Memory B cell (primary cell): ENCODE measurements at regions not wholly inside any gene's neighbourhood (a gene's known extent, or its start where the extent isn't known, plus 50 kb on each side); places are given as distances from the start of the nearest gene placed in this dataset.
"Not testable (repeated sequence)": the region's sequence is repeated elsewhere in the genome, so short reads cannot be mapped to it uniquely, and the experiment has no call there.

Experiments
- ATAC-seq: fragments of 150-1000 bp; cut with Tn5 transposase; 2 replicates; pipeline ENCODE4 v1.10.0; 2021; ENCODE audit warnings: low read depth, mild to moderate bottlenecking, moderate library complexity
- DNase-seq, 2 donors: peaks; one replicate each; pipeline ENCODE4 v3.0.0; 2022; ENCODE audit warnings: low spot score in 2 of 2
- H3K27ac Mint-ChIP-seq: one replicate; pipeline ENCODE4 v1.8.0; 2022; ENCODE audit warnings: mild to moderate bottlenecking, moderate library complexity, mixed read lengths
- H3K27me3 Mint-ChIP-seq: one replicate; pipeline ENCODE4 v1.8.0; 2022; ENCODE audit warnings: mixed read lengths
- H3K36me3 Mint-ChIP-seq: one replicate; pipeline ENCODE4 v1.8.0; 2022; ENCODE audit warnings: mild to moderate bottlenecking, mixed read lengths
- H3K4me1 Mint-ChIP-seq: one replicate; pipeline ENCODE4 v1.8.0; 2022; ENCODE audit warnings: mixed read lengths
- H3K4me3 Mint-ChIP-seq: one replicate; pipeline ENCODE4 v1.8.0; 2022; ENCODE audit warnings: mild to moderate bottlenecking, moderate library complexity, mixed read lengths
- H3K9me3 Mint-ChIP-seq: one replicate; pipeline ENCODE4 v1.8.0; 2022; ENCODE audit warnings: mixed read lengths

DNA sequence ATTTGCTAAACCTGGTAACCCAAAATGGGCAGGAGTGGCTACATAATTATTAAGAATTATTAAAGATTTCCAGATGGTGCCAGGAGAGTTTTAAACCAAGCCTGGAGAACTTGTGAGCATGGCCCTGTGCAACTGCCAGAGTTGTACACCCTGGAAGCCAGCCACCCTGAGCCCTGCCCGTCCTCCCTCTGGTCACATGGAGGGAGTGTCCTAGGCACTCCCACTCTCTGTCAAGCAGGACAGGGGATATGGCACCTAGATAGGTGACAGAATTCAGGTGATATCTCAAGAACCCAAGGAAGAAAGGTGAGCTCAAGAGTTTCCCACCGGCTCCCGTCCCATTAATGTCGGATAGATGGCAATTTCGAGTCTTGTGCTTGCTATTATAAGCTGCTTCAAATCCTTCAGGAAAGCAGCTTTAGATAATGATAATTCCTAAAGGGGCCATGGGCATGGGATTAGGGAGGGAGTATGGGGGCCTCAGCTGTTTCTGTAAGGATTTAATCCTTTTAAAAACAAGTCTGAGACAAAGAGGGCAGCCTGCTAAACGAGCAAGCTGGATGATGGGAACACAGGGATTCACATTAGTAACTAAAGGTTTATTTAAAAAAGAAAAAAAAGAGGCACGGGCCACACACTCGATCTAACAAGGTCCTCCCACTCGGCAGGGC is 169.1 kb downstream of the BMP7 start:
- peaks cover under 1% of the 10 kb centered on the region for H3K4me1 Mint-ChIP-seq
- no peaks in the 10 kb centered on the region for H3K36me3 Mint-ChIP-seq
- H3K4me3 Mint-ChIP-seq = no peak overlapping the region
- no peak for DNase-seq
- no peak for ATAC-seq
- peaks cover 5% of the 10 kb centered on the region for H3K27me3 Mint-ChIP-seq
- no peak overlapping the region for H3K27ac Mint-ChIP-seq
- no peaks in the 10 kb centered on the region for H3K9me3 Mint-ChIP-seq

DNA sequence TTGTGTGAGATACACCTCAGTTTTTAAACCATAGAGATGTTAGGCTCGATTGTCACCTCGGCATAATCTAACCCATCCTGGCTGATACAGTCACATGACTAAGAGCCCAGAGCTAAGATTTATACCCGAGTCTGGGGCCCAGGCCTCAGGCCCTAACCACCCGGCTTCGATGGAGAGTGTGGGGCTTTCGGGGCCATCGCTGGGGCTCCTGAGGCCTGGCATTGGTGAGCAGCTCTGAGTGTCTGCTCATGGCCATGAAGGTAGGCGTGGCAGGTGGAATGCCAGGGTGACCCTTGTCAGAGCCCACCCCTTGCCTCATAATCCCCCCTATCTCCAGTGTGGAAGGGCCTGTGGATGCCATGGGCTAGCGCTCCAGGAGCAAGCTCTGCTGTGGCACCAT is 164.3 kb downstream of the BMP7 start:
- Mint-ChIP-seq H3K27me3 (peaks cover 2% of the 10 kb centered on the region), H3K36me3 (no peaks in the 10 kb centered on the region), H3K4me1 (no peaks in the 10 kb centered on the region), H3K27ac (no peak overlapping the region), H3K9me3 (peaks cover 1% of the 10 kb centered on the region), H3K4me3 (no peak overlapping the region)
- ATAC-seq (no peak), DNase-seq (no peak)

DNA sequence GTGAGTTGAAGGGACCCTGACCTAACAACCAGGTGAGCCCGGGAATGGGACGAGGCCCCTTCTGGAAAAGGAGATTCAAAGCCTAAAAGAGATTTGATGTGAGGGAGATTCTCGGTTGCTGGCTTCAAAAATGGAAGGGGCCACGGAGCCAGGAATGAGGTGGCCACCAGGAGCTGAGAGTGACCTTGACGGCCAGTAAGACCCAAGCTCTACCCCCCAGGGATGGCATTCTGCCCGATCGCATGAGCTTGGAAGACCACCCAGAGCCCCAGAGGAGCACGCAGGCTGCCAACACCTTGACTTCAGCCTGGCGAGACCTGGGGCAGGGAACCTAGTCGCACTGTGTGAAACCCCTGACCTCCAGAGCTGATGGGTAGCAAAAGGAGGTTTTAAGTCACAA is 163.9 kb downstream of the BMP7 start:
- H3K4me1 Mint-ChIP-seq = no peaks in the 10 kb centered on the region
- H3K27ac Mint-ChIP-seq = no peak overlapping the region
- H3K9me3 Mint-ChIP-seq = peaks cover 1% of the 10 kb centered on the region
- H3K4me3 Mint-ChIP-seq = no peak overlapping the region
- peaks cover 2% of the 10 kb centered on the region for H3K27me3 Mint-ChIP-seq
- no peak for ATAC-seq
- H3K36me3 Mint-ChIP-seq = no peaks in the 10 kb centered on the region
- no peak for DNase-seq

DNA sequence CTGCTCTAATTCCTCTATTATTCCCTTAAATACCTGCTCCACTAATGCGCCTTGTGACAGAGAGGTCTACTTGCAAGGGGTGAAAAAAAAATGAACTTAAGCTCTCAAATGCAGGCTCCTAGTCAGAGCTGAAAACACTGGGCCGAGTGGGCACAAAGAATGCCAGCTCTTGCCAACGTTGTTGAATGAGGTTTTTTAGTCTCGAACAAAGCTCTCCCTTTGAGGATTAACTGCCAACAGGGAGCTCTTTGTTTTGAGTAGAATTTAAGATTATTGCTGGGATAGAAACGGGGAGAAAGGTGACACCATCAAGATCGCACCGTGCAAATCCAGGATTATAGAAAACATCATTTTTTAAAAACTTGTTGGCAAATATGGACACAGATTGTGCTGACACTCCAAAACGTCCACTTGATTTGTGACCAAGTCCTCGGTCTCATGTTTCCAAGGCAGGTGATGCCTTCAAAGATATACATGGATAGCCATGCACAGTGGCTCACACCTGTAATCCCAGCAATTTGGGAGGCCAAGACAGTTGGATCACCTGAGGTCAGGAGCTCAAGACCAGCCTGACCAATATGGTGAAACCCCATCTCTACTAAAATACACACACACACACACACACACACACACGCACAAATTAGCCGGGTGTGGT is 163.2 kb downstream of the BMP7 start:
- ATAC-seq (no peak), DNase-seq (no peak)
- Mint-ChIP-seq H3K27ac (no peak overlapping the region), H3K36me3 (no peaks in the 10 kb centered on the region), H3K4me3 (no peak overlapping the region), H3K9me3 (peaks cover 5% of the 10 kb centered on the region), H3K4me1 (no peaks in the 10 kb centered on the region), H3K27me3 (peaks cover 6% of the 10 kb centered on the region)

DNA sequence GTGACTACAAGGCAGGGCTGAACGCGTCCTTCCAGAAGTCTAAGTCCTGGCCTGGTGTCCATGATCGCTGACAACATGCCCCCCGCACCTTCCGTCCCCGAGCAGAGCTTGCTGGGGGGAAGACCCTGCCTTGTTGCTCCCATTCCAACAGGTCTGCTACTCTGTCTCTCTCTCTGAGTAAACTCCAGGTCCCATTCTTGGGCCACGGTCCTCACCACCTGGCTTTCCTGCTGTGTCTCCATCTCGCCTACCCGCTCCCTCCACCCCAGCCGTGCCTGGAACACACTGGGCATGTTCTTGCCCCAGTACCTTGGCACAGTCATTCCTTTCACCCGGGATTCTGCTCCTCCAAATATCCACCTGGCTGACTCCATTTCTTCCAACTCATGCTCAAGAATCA is 162.3 kb downstream of the BMP7 start:
- H3K9me3 Mint-ChIP-seq = peaks cover 5% of the 10 kb centered on the region
- ATAC-seq = no peak
- no peak overlapping the region for H3K27ac Mint-ChIP-seq
- no peak for DNase-seq
- H3K27me3 Mint-ChIP-seq = peaks cover 8% of the 10 kb centered on the region
- no peaks in the 10 kb centered on the region for H3K4me1 Mint-ChIP-seq
- H3K36me3 Mint-ChIP-seq = no peaks in the 10 kb centered on the region
- H3K4me3 Mint-ChIP-seq = no peak overlapping the region

DNA sequence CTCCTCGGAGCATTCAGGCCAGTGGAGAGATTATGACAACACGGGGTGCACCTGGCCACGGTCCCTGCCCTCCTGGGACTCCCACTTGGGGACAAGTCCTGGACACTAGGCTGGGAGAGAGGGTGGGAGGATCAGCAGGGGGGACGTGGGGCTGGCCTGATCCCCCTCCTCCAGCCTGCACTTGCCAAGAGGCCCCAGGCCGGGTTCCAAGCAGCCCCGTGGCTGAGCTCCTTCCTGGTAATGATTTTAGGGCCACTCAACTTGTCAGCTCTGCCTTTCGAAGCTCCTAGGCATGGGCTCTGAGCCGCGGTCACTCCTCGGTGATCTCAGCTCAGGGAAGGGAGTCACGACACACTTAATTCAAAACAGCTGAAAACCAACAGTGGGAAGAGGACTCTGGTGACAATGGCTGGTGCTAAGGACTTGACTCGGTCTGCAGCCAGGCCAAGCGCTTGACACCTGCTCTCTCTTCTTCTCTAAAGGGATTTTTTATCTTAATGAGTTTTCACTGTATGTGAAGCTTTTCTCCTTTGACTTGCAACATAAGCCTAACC is 161.7 kb downstream of the BMP7 start:
- H3K4me3 Mint-ChIP-seq = no peak overlapping the region
- peaks cover 8% of the 10 kb centered on the region for H3K27me3 Mint-ChIP-seq
- peaks cover 5% of the 10 kb centered on the region for H3K9me3 Mint-ChIP-seq
- H3K4me1 Mint-ChIP-seq = no peaks in the 10 kb centered on the region
- no peak overlapping the region for H3K27ac Mint-ChIP-seq
- H3K36me3 Mint-ChIP-seq = no peaks in the 10 kb centered on the region
- DNase-seq (no peak), ATAC-seq (no peak)

DNA sequence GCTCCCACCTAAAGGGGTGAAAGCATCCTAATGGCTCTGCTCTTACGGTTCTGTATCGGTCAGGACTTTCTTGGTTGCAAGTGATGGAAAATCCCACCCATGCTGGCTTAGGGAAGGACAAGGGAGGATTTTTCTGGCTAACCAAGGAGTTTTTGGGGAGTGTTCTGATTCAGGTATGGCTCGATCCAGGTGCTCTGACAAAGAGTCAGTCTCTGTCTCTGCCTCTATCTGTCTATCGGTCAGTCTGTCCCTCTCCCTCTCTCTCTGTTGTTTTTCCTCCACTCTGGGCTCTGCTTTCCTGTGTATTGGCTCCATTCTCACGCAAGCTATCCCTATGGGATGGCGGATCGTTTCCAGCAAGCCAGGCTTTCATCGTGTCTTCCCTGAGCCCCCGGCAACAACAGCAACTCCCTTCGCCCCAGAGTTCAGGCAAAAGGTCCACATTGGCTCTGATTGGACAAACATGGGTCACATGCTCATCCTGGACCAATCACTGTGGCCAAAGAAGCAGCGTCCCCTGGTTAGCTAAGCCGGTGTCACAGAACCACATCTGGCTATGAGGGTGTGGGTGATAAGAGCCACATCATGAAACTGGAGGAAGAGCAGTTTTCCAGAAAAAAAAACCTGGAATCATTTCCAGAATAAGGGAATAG is 160.3 kb downstream of the BMP7 start:
- H3K27ac Mint-ChIP-seq = no peak overlapping the region
- DNase-seq = no peak
- H3K4me1 Mint-ChIP-seq = no peaks in the 10 kb centered on the region
- H3K9me3 Mint-ChIP-seq = peaks cover 7% of the 10 kb centered on the region
- no peaks in the 10 kb centered on the region for H3K36me3 Mint-ChIP-seq
- peaks cover 8% of the 10 kb centered on the region for H3K27me3 Mint-ChIP-seq
- ATAC-seq = no peak
- no peak overlapping the region for H3K4me3 Mint-ChIP-seq

DNA sequence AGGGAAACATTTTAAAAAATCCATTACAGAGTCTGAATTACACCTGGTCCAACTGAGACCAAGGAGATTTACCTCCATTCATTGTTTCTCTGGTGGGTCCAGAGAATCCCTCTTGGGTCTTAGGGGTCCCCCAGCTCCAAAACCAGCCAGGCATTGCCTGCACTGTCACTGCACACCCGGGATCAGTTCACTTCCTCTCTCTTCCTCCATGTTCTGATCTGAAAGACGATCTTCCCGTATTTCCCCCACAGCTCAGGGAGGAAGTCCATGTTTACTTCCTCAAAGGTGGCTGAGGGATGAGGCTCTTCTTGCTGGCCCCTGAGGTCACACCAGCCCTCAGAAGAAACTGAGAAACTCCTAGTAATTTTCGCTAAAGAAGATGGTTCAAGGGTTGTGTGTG is 159.7 kb downstream of the BMP7 start:
- Mint-ChIP-seq H3K9me3 (peaks cover 7% of the 10 kb centered on the region), H3K27me3 (peaks cover 8% of the 10 kb centered on the region), H3K27ac (no peak overlapping the region), H3K36me3 (no peaks in the 10 kb centered on the region), H3K4me1 (no peaks in the 10 kb centered on the region), H3K4me3 (no peak overlapping the region)
- DNase-seq = no peak
- no peak for ATAC-seq

DNA sequence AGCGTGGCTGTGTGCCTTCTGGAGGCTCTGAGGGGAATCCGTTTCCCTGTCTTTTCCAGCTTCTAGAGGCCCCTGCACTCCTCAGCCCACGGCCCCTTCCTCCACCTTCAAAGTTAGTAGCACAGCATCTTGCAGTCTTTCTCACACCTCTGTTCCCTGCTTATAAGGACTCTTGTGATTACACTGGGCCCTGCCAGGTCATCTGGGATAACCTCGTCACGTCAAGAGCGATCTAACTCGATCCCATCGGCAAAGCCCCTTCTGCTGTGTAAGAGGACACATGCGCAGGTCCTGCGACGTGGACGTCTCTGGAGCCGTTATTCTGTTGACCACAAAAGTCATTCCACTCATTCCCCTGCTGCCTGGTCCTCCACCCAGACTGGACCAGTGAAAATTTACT is 159.2 kb downstream of the BMP7 start:
- ATAC-seq (no peak), DNase-seq (no peak)
- H3K27me3 Mint-ChIP-seq = peaks cover 8% of the 10 kb centered on the region
- H3K27ac Mint-ChIP-seq = no peak overlapping the region
- H3K4me3 Mint-ChIP-seq = no peak overlapping the region
- H3K36me3 Mint-ChIP-seq = no peaks in the 10 kb centered on the region
- no peaks in the 10 kb centered on the region for H3K4me1 Mint-ChIP-seq
- H3K9me3 Mint-ChIP-seq = peaks cover 7% of the 10 kb centered on the region

DNA sequence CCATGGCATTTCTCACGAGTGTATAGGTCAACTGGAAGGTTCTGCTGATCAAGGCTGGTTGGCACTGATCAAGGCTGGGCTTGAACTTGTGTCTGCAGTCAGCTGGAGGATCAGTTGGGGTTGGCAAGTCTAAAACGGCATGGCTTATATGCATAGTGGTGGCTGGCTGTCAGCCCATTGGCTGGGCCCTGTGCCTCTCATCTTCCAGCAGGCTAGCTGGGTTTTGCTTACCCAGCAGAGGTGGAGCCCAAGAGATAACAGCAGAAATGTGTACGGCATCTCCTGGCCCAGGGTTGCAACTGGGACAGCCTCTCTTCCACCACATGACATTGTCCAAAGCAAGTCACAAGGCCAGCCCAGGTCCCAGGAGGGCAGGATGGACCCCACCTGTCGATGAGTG is 158.2 kb downstream of the BMP7 start:
- Mint-ChIP-seq H3K4me3 (no peak overlapping the region), H3K4me1 (no peaks in the 10 kb centered on the region), H3K27me3 (peaks cover 8% of the 10 kb centered on the region), H3K27ac (no peak overlapping the region), H3K9me3 (peaks cover 7% of the 10 kb centered on the region), H3K36me3 (no peaks in the 10 kb centered on the region)
- ATAC-seq (no peak), DNase-seq (no peak)

DNA sequence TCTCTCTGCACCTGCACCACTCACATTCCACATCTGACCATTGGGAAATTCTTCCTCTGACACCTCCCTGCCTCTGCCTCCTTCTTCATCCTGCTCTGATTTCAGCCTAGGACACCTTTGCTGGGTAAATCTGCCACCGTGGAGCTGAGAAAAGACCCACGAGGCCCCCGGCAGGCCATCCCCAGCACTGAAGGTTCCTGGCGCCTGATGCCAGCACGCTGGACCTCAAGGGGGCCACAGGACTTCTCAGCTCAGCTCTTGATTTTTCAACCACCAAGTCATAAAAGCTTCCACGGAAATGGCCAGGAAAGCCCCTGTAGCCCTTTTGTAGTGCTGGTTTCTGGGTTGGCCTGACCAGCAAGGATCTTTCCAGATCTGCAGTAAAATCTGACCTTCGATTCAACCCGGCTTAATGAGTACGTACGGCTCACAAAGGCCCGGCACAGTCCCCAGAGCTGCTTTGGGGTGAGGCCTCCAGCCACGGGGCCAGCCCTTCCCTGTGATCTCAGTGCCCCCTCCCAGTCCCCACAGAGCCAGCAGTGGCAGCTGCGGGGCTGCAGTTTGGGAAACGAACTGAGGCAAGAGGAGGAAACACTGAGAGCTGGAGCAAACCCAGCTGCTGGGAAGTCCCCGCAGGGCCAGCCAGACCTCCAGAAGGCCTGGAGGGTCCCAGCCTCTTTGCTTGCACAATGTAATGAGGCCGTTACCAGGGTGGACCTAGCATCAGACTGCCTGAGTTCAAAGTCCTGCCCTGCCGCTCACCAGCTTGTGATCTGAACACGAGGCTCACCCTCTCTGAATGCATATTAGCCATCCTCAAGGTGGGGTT is 157.5 kb downstream of the BMP7 start:
- peaks cover 10% of the 10 kb centered on the region for H3K27me3 Mint-ChIP-seq
- H3K4me3 Mint-ChIP-seq = no peak overlapping the region
- DNase-seq (no peak), ATAC-seq (no peak)
- no peak overlapping the region for H3K27ac Mint-ChIP-seq
- no peaks in the 10 kb centered on the region for H3K36me3 Mint-ChIP-seq
- peaks cover 9% of the 10 kb centered on the region for H3K9me3 Mint-ChIP-seq
- no peaks in the 10 kb centered on the region for H3K4me1 Mint-ChIP-seq

DNA sequence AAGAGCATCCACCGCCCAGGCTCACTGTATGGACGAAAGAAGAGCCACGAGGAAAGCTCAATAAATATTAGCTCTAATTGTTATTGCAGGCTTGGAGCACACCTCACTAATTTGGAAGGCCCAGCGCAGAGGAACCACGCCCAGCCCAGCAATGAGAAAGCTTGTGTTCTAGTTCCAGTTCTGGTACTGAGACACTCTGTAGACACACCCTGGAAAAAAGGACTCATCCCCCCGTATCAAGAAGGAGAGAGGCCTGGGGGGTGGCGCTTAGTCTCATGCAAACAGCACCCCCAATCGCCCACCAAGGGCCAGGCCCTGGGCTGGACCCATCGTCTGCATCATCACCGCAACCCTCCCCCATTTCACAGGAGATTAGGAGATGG is 156.9 kb downstream of the BMP7 start:
- DNase-seq (no peak), ATAC-seq (no peak)
- no peak overlapping the region for H3K27ac Mint-ChIP-seq
- no peak overlapping the region for H3K4me3 Mint-ChIP-seq
- no peaks in the 10 kb centered on the region for H3K36me3 Mint-ChIP-seq
- peaks cover 10% of the 10 kb centered on the region for H3K9me3 Mint-ChIP-seq
- H3K4me1 Mint-ChIP-seq = no peaks in the 10 kb centered on the region
- H3K27me3 Mint-ChIP-seq = peaks cover 11% of the 10 kb centered on the region

DNA sequence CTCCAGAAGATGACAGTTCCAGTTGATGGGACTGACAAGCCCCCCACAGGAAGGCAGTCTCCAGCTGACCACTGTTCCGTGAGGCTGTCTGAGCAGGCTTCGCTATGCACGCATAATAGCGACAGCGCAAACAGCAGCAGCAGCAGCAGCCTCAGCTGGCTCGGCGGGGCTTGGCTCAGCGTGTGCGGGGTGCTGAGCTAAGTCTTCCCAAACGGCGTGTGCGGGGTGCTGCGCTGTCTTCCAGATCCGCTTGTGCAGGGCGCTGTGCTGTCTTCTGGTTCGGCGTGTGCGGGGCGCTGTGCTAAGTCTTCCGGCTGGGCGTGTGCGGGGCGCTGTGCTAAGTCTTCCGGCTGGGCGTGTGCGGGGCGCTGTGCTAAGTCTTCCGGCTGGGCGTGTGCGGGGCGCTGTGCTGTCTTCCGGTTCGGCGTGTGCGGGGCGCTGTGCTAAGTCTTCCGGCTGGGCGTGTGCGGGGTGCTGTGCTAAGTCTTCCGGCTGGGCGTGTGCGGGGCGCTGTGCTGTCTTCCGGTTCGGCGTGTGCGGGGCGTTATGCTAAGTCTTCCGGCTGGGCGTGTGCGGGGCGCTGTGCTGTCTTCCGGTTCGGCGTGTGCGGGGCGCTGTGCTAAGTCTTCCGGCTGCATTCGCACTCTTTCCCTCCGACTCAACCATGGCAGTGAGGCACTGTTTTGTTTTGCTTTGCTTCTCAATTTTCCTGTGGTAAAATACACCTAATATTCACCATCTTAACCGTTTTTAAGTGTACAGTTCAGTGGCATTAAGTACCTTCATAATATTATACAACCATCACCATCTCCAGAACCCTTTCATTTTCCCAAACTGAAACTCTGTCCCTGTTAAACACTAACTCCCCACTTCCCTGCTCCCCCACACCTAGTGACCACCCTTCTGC is 156.1 kb downstream of the BMP7 start:
- not testable (repeated sequence) for H3K4me3 Mint-ChIP-seq, H3K4me1 Mint-ChIP-seq

More for the DNA sequence above, 156.1 kb downstream of the BMP7 start:
- H3K27me3 Mint-ChIP-seq, H3K9me3 Mint-ChIP-seq, ATAC-seq, DNase-seq, H3K36me3 Mint-ChIP-seq, H3K27ac Mint-ChIP-seq: not testable (repeated sequence)
